HepG2 (cell line): ENCODE measurements at regions not wholly inside any gene's neighbourhood (a gene's known extent, or its start where the extent isn't known, plus 50 kb on each side); places are given as distances from the start of the nearest gene placed in this dataset.
A peak's percentile ranks its signal among the peaks of the same experiment; 100 is the strongest.

Experiments used
- ATAC-seq: fragments of 200-7000 bp; cut with Tn5 transposase; 3 replicates; pipeline ENCODE4 v1.9.1; 2020; ENCODE audit warnings: mild to moderate bottlenecking, moderate library complexity
- BruUV-seq: library from RNA; stranded (reverse); fragments of 400-500 nt; replicated peaks from 2 replicates; lab custom pipeline; 2021; lab: Mats Ljungman, UMichigan
- CTCF ChIA-PET: fragments of 300-600 bp; formaldehyde crosslinking; extraction: SDS; loops from one replicate; lab custom pipeline; 2021; ENCODE audit warnings: low total read pairs, inconsistent platforms, low intra/inter-chr PET ratio; lab: Yijun Ruan, JAX
- POLR2A ChIA-PET: fragments of 350-600 bp; sonication (Branson Sonifier 250); formaldehyde crosslinking; loops from one replicate; lab custom pipeline; 2020; ENCODE audit warnings: antibody characterized with exemption, inconsistent platforms; lab: Yijun Ruan, JAX
- DNase-seq: peaks from one replicate; pipeline ENCODE4 v3.0.0-alpha.2; 2015; ENCODE audit warnings: low spot score
- FAIRE-seq: peaks from 3 replicates; lab custom pipeline; 2011; peaks lifted over from hg19 to GRCh38; lab: Jason Lieb, UNC
- H2AFZ ChIP-seq: one replicate; pipeline ENCODE4 v1.6.1; 2011; ENCODE audit warnings: low read length, inconsistent platforms
- H3K27ac ChIP-seq: fragments of 300-600 bp; 3 replicates; pipeline ENCODE4 v1.8.0; 2011; ENCODE audit warnings: mixed run types, mild to moderate bottlenecking, mixed read lengths, low read length, inconsistent platforms; ENCODE audit not compliant: insufficient read depth; ENCODE audit errors: extremely low read length
- H3K27me3 ChIP-seq, 2 experiments: fragments of 200-600 bp in 1 of 2; 2 replicates in 1 of 2; 3 replicates in 1 of 2; pipeline versions ENCODE4 v1.6.0 to v1.8.0; 2011; ENCODE audit warnings: low read length in 2 of 2, mild to moderate bottlenecking in 2 of 2, moderate library complexity in 2 of 2, inconsistent platforms in 1 of 2; ENCODE audit not compliant: insufficient read depth in 2 of 2, control insufficient read depth in 1 of 2
- H3K36me3 ChIP-seq, 2 experiments: fragments of 200-600 bp in 1 of 2; replicated peaks in 1 of 2; 2 replicates in 1 of 2; 3 replicates in 1 of 2; pipeline versions ENCODE4 v1.5.1 to v1.8.0; 2011; ENCODE audit warnings: low read length in 2 of 2, inconsistent platforms in 1 of 2; ENCODE audit not compliant: insufficient read depth in 2 of 2, control insufficient read depth in 1 of 2
- H3K4me1 ChIP-seq: 2 replicates; pipeline ENCODE4 v1.5.1; 2012; ENCODE audit warnings: low read length, inconsistent platforms; ENCODE audit not compliant: insufficient read depth
- H3K4me2 ChIP-seq: 2 replicates; pipeline ENCODE4 v1.6.0; 2011; ENCODE audit warnings: low read depth, low read length, inconsistent platforms
- H3K4me3 ChIP-seq, 3 experiments: fragments of 200-600 bp in 1 of 3; sonication (generic), shearing (Covaris generic) in 1 of 3; replicated peaks in 1 of 3; 2 replicates each; pipeline ENCODE4 v1.5.1; 2011 to 2016; ENCODE audit warnings: low read length in 3 of 3, inconsistent platforms in 2 of 3, low read depth in 2 of 3, mild to moderate bottlenecking in 2 of 3, control low read depth in 1 of 3, mixed read lengths in 1 of 3; ENCODE audit not compliant: insufficient read depth in 1 of 3
- H3K79me2 ChIP-seq: one replicate; pipeline ENCODE4 v1.6.1; 2011; ENCODE audit warnings: low read length, inconsistent platforms; ENCODE audit not compliant: insufficient read depth
- H3K9ac ChIP-seq: 2 replicates; pipeline ENCODE4 v1.6.0; 2011; ENCODE audit warnings: mild to moderate bottlenecking, low read depth, low read length, inconsistent platforms; ENCODE audit not compliant: insufficient read depth
- H3K9me3 ChIP-seq: 2 replicates; pipeline ENCODE4 v1.5.1; 2012; ENCODE audit warnings: mild to moderate bottlenecking, low read length
- H4K20me1 ChIP-seq: 2 replicates; pipeline ENCODE4 v1.6.0; 2011; ENCODE audit warnings: inconsistent platforms, mild to moderate bottlenecking, low read length, moderate library complexity; ENCODE audit not compliant: insufficient read depth
- CEBPB ChIP-seq: IDR thresholded peaks from 2 replicates; pipeline ENCODE4 v1.6.1; 2011; ENCODE audit warnings: low read depth, low read length, improper control_type of control experiment, borderline replicate concordance
- CREB1 ChIP-seq, 2 experiments: fragments of 450-650 bp in 1 of 2; IDR thresholded peaks; 2 replicates each; pipeline ENCODE4 v1.6.1; 2016 to 2017; ENCODE audit warnings: control low read depth in 1 of 2, mild to moderate bottlenecking in 1 of 2, missing compliant biosample characterization in 1 of 2, missing genetic modification characterization in 1 of 2
- HNF4A ChIP-seq: sonication (generic); formaldehyde crosslinking; IDR thresholded peaks from 2 replicates; pipeline ENCODE4 v1.4.0; 2020; ENCODE audit warnings: missing genetic modification reagents
- MAFK ChIP-seq, 2 experiments: IDR thresholded peaks in 1 of 2; conservative IDR thresholded peaks in 1 of 2; 2 replicates each; pipeline ENCODE4 v1.6.1; 2011; ENCODE audit warnings: improper control_type of control experiment in 2 of 2, low read length in 2 of 2
- MXI1 ChIP-seq: IDR thresholded peaks from 3 replicates; pipeline ENCODE4 v1.6.1; 2012; ENCODE audit warnings: low read depth, low read length, inconsistent platforms, borderline replicate concordance
- TCF12 ChIP-seq, 2 experiments: fragments of 450-650 bp in 1 of 2; sonication (generic) in 1 of 2; formaldehyde crosslinking in 1 of 2; IDR thresholded peaks; 2 replicates each; pipeline versions ENCODE4 v1.6.1 to v1.8.0; 2017 to 2022; ENCODE audit warnings: antibody characterized with exemption in 1 of 2, mild to moderate bottlenecking in 1 of 2, missing genetic modification reagents in 1 of 2, moderate library complexity in 1 of 2
- XRCC5 ChIP-seq: fragments of 200-400 bp; formaldehyde crosslinking; optimal IDR thresholded peaks from 2 replicates; pipeline ENCODE3; 2017; ENCODE audit warnings: mild to moderate bottlenecking, low read length
- ZNF224 ChIP-seq: sonication (generic); formaldehyde crosslinking; IDR thresholded peaks from 2 replicates; pipeline ENCODE4 v1.5.0; 2020; ENCODE audit warnings: mild to moderate bottlenecking, missing genetic modification reagents
- ZNF335 ChIP-seq: sonication (generic); formaldehyde crosslinking; IDR thresholded peaks from 2 replicates; pipeline ENCODE4 v1.4.0; 2020; ENCODE audit warnings: missing genetic modification reagents
- ZNF34 ChIP-seq: sonication (generic); formaldehyde crosslinking; IDR thresholded peaks from 2 replicates; pipeline ENCODE4 v1.4.0; 2020; ENCODE audit warnings: mild to moderate bottlenecking, missing genetic modification reagents, borderline replicate concordance
- WGBS: methylation state at CpG from one replicate; pipeline ENCODE4 v1.1.6; 2017; ENCODE audit warnings: low lambda C conversion rate; 5-methylcytosine and 5-hydroxymethylcytosine counted together
- in situ Hi-C: cut with HindIII; loops from 2 replicates; pipeline ENCODE4 v1.10.0; 2017; ENCODE audit warnings: low pct_unique_long_range_greater_than_20kb; ENCODE audit not compliant: extremely low pct_ligation_motif_present
- intact Hi-C: fragments of 100-400 bp; cut with micrococcal nuclease; formaldehyde crosslinking; loops from one replicate; pipeline ENCODE4 v1.10.0; 2022; ENCODE audit not compliant: unreplicated experiment
- TF ChIP-seq, protein P1 (sequence below): sonication (generic); formaldehyde crosslinking; IDR thresholded peaks from 2 replicates; pipeline ENCODE4 v1.8.1; 2023; ENCODE audit warnings: missing genetic modification reagents, inconsistent platforms, borderline replicate concordance

DNA sequence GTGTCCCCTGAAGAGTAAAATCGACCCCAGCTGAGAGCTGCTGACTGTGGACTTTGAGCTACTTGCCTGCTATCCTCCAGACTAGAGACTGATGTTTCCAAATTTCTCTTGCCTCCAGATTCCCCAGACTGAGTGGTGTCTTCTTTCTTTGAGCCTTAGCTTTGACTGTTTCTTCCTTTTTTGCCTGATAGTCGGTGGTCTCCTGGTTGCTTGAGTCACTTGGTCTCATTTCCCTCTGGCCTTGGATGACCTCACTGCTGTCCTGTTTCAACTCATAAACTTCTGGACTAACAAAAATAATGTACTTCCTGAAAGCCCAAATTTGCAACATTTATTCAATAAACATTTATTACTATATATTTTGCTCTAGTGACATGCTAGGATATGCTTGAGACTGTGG, 52.9 kb upstream of the DIPK1A start:
- BruUV-seq, result no TSS peak

DNA sequence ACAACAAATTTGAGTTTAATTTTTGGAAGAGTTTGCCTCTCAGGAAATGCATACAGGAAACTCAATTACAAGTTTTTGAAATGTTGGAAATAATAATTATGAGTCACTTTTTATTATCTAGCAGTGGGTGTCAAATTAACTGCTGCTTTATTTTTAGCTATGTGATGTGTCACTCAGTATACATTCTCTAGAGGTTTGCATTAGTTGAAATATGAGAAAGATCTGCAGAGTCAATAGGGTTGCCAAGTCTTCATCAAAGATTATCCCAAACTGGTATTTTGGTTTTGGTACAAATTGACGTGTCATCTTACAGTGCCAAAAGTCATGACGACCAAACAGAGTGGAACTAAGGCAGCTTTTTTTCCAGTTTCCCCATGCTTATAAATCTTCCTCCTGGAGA, 54.3 kb upstream of the DIPK1A start:
- Histone ChIP-seq H3K4me1 (peaks cover 17% of the 10 kb centered on the region), H3K27ac (no peak overlapping the region), H4K20me1 (no peaks in the 10 kb centered on the region), H3K79me2 (no peaks in the 10 kb centered on the region), H2AFZ (no peak overlapping the region)
- TF ChIP-seq XRCC5, result no peak
- no peak for TF ChIP-seq ZNF335
- TF ChIP-seq CREB1 (IDR thresholded peaks at IDR 0.05), result 0 out of 2 replicates have a peak, but pooled peaks have one; percentile 20
- TF ChIP-seq CREB1 (CRISPR knock-in tag; IDR thresholded peaks at IDR 0.05), result no peak
- no peak for TF ChIP-seq MAFK (conservative IDR thresholded peaks at IDR 0.05 in 1 of 2, IDR thresholded peaks at IDR 0.05 in 1 of 2; ENCODE audit: low read length in 2 of 2)
- no peak for TF ChIP-seq CEBPB
- TF ChIP-seq ZNF34, result no peak
- no peak for TF ChIP-seq MXI1
- TF ChIP-seq, all 625 proteins: peak for 1
- POLR2A ChIA-PET, result interaction anchor here (1.7 kb wide), 1 partner anchor 63 kb away, joined by 4 read pairs; the partner anchor contains the start of gene MTF2
- H3K9me3 ChIP-seq, result no peaks in the 10 kb centered on the region
- CTCF ChIA-PET, result no interaction called here
- DNase-seq, result no peak
- BruUV-seq, result no TSS peak
- no peak overlapping the region for H3K4me2 ChIP-seq
- H3K36me3 ChIP-seq, result no peaks in the 10 kb centered on the region
- intact Hi-C loops, result no loop called here
- no peaks in the 10 kb centered on the region; a peak in 2 of 5 replicates for H3K27me3 ChIP-seq
- no peak for FAIRE-seq
- in situ Hi-C loops, result no loop called here
- H3K4me3 ChIP-seq, result no peak overlapping the region
- no peak for ATAC-seq
- WGBS, result 42% methylated on average over 2 of the region's 2 CpGs
- no peak overlapping the region for H3K9ac ChIP-seq

More for the DNA sequence above, 52.9 kb upstream of the DIPK1A start:
- no peak overlapping the region for H3K27ac ChIP-seq
- ChIA-PET POLR2A (interaction anchor here (0.9 kb wide), 1 partner anchor 65 kb away, joined by 4 read pairs; the partner anchor contains the start of gene MTF2), CTCF (no interaction called here)
- 5% methylated on average over 2 of the region's 2 CpGs for WGBS
- no peaks in the 10 kb centered on the region for H3K9me3 ChIP-seq
- DNase-seq, result no peak
- no peaks in the 10 kb centered on the region; a peak in 1 of 5 replicates for H3K27me3 ChIP-seq
- FAIRE-seq, result no peak
- no peaks in the 10 kb centered on the region for H3K79me2 ChIP-seq
- no peaks in the 10 kb centered on the region for H4K20me1 ChIP-seq
- H3K36me3 ChIP-seq, result no peaks in the 10 kb centered on the region
- no peak overlapping the region for H3K4me3 ChIP-seq
- in situ Hi-C loops, result no loop called here
- intact Hi-C loops, result no loop called here
- H3K9ac ChIP-seq, result no peak overlapping the region
- no peak overlapping the region for H2AFZ ChIP-seq
- no peak for ATAC-seq
- TF ChIP-seq TCF12 (IDR thresholded peaks at IDR 0.05) (no peak), TCF12 (CRISPR knock-in tag; IDR thresholded peaks at IDR 0.05) (no peak), HNF4A (CRISPR knock-in tag) (peak; percentile 16; the same call in 1 of the 2 replicates), ZNF224 (CRISPR knock-in tag) (no peak)
- TF ChIP-seq, protein P1, sequence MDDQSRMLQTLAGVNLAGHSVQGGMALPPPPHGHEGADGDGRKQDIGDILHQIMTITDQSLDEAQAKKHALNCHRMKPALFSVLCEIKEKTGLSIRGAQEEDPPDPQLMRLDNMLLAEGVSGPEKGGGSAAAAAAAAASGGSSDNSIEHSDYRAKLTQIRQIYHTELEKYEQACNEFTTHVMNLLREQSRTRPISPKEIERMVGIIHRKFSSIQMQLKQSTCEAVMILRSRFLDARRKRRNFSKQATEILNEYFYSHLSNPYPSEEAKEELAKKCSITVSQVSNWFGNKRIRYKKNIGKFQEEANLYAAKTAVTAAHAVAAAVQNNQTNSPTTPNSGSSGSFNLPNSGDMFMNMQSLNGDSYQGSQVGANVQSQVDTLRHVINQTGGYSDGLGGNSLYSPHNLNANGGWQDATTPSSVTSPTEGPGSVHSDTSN, result no peak
- TF ChIP-seq, all 625 proteins: peak for 1
- Histone ChIP-seq H3K4me2 (no peak overlapping the region; the same call in 1 of the 2 replicates), H3K4me1 (peaks cover 17% of the 10 kb centered on the region)
